GDM1 (cell line): ENCODE measurements at regions not wholly inside any gene's neighbourhood (a gene's known extent, or its start where the extent isn't known, plus 50 kb on each side); places are given as distances from the start of the nearest gene placed in this dataset.
A peak's percentile ranks its signal among the peaks of the same experiment; 100 is the strongest.
"Not testable (repeated sequence)": the region's sequence is repeated elsewhere in the genome, so short reads cannot be mapped to it uniquely, and the experiment has no call there.

Experiments
- DNase-seq: peaks from one replicate; lab custom pipeline; 2025; lab: John Stamatoyannopoulos, UW

DNA sequence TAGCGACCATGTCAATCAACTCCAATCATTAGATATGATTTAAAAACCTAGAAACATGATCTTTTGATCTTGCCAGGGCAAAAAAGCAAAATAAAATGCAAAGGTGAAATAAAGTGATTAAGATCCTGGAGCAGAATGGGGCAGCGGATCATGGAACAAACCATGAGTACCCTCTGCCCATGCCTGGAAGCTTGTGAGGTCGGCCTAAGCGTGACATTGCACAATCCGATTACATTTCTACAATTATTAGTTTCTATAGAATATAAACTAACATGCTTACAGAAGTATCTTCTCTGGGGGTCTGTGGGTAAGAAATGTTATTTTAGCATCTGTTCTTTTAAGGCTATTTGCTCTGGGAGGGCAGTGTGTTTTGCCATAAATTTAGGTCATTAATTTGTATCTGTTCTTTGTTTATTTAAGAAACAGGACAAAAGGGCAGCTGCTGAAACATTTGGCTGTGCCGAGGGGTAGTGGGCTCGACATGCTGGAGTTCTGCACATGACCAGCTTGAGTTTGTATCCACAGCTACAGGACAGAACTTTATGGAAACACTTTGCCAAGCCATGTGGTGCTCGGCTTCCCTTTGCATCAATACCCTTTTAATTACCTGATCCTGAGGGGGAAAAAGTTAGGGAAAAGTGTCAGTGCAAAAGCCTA, 55.9 kb downstream of the ZBTB18 start:
- no peak for DNase-seq

DNA sequence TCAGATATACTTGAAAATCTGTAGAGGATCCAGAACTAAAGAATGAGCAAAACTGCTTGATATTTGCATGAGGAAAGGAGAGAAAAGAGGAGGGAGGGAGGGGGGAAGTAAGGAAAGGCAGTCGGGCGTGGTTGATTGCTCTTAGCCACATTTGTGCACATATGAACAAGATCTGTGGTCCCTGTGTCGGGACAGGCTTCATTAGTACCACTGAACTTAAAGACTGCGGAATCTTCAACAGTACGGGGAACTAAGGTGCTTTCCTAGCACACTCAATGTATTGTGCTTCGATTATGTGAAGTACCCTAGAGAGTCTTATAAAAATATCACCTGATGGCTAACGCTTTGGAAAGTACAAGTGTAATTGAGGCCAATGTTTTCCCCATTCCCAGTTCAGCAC, 59.9 kb downstream of the ZBTB18 start:
- no peak for DNase-seq

DNA sequence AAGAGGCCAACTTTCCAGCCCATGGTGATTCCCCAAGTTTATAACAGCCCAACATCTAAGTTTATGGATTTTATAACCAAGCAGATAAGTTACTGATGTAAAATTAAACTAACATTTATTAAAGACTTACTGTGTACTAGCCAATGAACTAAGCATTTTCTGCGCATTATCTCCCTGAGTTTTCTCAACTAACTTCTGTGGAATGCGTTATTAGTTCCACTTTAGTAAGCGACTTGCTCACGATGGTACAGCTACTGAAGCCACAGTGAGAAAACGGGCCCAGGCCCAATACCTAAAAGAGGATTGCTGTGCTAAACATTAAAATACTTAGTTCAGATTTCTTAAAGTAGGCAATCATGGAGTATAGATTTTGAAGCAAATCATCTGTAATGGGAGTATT, 61.0 kb downstream of the ZBTB18 start:
- DNase-seq: no peak

DNA sequence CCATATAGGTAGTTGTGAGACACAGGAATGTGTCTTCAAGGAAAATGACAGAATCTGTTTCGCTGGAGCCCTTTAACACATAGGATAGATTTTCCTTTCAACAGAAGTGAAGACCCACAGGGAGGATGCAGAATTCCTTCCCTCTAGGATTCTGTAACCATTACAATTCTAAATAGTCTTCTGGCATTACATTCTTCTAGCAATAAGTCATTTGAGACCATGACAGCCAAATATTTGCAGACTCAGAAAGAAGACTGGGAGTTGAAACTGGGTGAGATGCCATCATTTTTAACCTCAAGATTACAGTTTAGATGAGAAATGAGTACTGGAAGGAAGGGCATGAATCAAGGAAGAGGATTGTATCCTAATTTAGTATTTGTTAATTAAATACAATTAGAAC, 61.6 kb downstream of the ZBTB18 start:
- no peak for DNase-seq

DNA sequence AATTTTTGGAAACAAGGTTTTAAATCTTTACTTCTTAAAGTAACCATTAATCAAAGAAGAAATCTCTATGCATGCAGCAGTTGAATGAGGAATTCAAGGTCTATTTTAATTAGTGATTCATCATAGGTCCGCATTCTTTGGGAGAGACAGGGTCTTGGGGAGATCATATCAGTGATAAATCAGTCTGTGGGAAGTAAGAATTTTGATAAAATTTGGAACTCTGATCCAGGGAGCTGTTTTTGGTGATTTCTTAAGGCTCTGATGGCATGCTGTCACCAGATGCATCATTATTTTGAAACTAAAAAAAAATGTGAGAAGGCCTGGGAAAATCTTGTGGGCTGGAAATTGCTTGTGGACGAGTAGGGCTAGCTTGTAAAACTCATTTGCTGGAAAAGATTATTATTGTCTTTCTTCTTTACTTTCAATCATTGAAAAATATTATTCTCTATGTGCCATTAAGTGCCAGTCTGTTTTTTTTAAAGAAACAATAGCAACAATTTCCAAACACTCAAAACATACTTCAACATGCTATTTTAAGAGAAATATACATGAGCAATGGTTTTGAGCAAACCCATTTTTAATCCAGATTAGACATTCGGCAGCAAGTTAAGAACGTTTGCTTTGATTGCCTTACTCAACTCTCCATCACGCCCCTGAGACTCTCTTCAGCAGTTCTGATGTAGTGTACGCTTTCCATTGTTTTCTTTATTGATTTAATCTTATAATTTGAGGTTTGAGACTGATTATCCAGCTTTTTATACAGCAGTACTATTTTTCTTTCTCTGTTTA, 62.6 kb downstream of the ZBTB18 start:
- no peak for DNase-seq

DNA sequence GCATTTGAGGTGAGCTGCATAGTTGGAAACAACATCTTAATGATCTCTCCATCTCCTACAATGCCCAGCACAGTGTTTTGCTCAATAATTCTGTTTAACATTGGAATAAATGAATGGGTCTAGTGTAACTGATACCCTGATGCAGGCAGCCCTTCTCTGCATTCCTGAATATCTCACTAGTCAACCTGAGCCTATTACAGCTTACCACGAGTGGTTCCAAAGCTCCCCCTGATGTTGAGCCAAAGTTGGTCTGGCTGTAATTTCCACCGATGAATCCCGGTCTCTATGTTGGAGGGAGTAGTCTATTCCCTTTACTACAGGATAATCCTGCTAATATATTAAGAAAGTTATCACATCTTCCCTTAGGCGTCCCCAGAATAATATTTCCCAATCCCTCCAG, 63.8 kb downstream of the ZBTB18 start:
- no peak for DNase-seq

DNA sequence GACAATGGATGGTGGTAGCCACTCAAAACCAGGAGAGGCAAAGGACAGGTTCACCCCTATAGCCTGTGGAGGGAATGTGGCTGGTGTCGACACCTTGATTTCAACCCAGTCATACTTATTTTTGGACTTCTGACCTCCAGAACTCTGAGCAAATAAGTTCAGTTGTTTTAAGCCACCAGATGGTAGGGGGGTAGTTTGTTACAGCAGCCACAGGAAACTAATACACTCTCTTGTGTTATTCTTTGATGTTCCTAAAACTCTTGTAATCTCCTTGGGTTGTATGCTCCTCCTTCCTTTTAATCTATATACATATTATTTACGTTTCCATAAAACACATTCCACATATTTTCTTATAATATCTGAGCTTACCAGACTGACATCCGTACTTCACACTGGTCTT, 65.9 kb downstream of the ZBTB18 start:
- DNase-seq: no peak

DNA sequence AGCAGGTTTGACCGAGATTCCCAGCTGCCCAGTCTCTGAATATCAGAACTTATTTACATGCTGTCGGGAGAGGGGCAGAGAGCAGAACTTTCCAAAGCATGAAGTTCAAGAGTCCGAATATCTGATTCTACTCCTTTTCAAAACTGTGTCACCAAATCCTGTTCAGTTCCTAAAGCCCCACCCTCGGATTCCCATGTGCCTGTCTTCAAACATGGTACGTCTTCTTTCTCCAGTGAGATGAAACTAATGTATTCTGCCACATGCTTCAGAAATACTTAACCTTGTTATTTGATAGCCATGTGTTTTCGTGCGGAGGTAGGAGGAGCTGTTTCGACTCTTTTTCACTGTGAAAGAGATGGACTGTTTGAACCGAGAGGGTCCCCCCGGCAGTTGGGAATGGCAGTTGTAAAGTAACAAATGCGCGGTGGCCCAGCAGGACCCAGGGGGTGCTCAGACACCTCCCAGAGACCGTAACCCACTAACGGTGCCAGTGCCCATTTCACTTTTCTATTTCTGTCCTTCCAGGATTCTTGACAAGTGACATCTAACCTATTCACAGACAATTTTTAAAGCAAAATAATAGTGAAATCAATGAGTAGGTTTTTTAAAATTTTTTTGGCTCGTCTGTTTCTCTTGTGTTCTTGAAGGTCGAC, 67.2 kb downstream of the ZBTB18 start:
- DNase-seq: no peak

DNA sequence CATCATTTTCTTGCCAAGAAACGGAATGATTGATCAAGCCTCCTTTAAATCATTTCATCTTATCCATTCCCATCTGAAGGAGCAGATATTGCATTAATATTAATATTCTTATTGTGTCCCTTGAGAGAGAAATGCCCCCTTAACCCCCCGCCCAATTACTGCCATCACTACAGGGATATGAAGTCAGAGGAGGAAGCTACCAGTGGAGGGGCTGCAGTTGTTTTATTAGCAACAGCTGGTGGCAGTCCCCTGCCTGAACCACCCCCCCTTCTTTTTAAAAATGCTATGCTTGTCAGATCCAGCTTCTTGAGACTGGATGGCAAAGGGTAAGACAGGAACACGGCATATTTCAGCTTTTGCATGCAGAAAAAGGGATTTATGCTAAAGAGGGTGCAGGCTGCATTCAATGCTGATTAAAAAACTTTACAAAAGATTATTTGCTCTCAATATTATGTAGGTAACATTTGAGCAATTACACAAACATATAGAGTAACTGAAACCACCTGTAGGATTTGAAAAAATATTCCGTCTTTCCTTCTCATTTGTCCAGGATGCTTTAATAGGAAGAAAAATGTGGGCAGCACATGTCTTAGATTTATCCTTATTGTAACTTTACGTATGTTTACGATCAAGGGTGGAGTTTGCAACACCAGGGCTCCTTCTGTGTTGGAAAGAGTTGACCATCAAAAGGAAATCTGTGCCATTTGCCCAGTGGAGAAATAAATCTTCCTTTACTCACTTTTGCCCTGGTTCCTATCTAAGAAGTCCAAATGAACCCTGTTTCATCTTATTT, 77.7 kb downstream of the ZBTB18 start:
- DNase-seq: no peak

DNA sequence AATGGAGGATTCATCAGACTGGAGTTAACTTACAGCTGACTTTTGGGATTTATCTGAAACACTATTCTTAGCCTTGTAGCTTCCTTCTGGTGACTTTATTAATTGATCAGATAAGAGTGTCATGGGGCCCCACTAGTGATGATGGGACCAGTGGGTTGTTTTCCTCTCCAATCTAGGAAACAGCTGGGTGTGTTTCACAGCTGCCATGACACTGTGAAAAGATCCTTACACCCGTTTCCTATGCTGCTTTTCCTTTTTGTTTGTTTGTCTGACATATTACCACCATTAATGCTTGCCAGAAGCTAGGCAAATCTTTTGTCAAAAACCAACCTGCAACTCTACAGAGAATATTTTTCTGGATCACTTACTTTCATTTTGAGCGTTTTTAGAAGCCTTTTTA, 86.2 kb downstream of the ZBTB18 start:
- DNase-seq: no peak

DNA sequence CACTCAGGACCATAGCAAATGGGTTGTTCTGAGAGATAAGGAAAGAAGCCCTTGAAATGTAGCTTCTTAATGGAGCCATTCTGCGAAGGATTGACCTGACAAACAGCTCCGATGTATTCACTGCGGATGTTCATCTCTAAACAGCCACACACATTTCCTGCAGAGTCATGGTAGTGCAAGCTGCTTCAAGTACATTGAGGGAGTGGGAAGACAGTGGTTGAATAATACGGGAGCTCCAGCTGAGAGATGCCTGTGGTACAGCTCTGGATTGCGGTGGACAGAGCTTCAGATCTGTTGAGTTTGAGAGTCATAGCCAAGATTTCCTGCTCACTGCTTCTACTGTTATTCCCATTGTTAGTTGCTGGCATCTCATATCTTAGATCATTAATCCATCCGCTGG, 86.6 kb downstream of the ZBTB18 start:
- peak; percentile 35 for DNase-seq

DNA sequence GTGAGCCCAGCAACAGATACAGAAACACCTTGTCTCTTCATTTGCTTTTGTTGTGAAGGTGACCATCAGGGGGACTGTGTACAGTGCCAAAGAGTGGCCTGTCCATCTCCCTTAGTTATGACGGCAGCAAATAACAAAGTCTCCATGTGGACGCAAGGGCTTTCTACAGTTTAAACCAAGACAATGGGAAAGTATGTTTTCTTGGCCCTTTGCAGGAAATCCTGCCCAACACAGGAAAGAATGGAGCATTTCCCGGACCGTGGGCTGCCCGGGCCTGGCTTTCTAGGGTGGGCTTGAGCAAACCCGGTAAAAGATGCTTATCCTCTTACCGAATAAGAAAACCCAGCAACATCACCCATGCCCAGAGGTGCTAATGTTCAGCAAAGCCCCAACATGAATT, 87.3 kb downstream of the ZBTB18 start:
- DNase-seq: no peak

DNA sequence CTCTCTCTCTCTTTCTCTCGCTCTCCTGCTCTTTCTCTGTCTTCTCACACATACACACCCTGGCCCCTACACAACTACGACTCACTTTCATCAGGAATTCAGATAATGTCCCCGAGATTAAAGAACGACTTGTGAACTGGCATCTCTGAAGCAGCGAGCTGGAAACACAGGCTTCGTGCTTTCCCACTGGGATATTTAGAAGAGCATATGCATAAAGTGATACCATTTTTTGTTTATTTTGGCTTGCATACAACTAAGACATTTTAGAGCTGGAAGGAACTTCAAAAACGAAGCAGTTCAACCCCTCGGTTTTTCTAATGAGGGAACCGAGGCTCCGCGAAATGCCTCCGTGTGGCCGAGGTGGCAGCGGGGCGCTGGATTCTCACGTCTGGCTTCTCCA, 88.6 kb downstream of the ZBTB18 start:
- no peak for DNase-seq

DNA sequence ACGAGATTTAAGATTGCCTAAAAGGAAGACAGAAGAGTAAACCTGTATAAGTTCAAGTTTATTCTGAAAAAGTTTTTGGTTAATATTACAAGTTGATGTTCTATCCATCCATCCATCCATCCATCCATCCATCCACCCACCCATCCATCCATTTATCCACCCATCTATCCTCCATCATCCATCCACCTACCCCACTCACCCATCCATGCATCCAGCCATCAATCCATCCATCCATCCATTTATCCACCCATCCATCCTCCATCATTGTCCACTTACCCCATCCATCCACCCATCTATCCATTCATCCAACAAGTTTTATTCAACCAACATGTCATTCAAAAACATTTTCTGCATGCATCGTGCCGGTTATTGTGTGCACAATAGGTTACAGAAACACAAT, 89.3 kb downstream of the ZBTB18 start:
- DNase-seq: no peak

DNA sequence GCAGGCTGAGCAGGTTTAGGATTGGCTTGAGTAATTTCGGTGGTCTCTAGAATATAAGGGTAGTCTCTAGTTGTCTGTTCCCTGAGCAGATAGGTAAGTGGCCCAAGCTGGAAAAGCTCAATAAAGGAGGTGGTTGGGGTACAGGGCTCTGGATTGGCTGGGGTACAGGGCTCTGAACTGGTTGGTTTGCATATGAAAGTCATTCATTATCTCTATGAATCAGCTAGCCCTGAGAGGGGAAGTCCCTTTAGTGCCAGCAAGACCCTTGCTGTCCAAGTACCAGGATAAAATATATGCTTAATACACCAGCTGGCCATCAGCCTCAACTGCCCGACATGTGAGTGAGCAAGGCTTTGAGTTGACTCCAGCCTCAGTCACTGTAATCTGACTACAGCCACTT, 93.0 kb downstream of the ZBTB18 start:
- DNase-seq: no peak

DNA sequence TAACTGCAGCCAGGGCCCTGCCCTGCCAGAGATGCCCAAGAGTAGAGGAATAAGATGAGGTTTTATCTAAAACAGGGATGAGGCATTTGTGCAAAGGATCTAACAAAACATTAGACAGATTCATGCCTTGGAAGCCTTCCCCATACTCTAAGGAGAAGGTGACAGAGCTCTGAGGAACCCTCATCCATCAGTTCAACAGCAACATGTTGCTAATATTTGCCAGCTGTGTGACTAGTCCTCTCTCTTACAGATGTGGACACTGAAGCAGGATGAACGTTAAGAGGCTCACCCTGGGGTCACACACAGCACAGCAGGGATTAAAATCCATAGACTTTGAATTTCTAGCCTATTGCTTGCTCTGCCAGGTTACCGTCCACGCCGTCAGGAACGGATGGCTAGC, 99.0 kb downstream of the ZBTB18 start:
- no peak for DNase-seq

DNA sequence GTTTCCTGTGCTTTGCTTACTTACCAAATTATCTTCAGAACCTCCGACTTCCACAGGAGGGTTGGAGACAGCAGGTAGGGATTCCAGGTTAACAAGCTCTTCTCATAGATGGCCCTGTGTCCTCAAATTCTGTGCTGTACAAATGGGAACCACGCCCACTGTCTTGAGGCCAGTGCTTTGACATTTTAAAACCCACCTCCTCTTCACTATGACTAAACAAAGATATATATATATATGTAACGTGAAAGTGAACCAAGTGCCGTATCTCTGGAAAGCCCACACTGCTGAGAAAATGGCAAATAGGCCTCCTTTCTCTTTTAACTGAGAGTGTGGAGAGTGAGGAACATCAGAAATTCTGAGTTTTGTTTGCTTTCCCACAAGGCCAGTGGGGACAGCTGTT, 99.6 kb downstream of the ZBTB18 start:
- DNase-seq: no peak

DNA sequence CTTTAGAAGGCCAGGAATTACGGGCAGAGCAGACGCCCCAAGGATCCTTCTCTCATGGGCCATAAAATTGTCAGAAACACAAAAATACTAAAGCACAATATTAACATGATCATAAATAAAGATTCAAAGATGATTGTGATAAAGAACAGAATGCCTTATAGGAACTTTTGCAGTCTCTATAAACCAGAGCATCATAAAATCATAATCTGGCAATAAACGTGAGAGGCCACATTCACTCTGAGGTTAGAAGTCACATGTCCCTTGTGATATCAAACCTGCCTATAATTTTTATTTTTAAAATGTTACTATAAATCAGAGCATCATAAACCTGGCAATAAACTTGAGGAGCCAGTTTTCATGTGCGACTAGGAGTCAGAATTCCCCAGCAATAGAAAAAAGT, 100.5 kb downstream of the ZBTB18 start:
- DNase-seq: no peak

DNA sequence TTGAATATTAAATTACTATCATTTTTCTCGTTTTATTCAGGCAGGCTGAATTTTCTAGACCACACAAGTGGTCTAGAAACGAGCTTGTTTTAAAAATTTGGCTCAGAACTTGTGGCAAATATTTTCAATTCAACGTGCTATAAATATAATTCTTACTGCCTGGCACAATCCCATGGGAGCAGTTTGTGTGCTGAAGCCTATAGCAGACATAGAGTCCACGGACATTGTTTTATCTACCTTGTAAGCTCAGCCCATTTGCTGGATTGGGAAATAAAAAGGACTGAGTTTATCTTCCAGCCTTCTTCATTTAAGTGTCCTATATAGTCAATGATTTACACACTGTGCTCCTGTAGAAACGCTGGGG, 103.4 kb downstream of the ZBTB18 start:
- no peak for DNase-seq

DNA sequence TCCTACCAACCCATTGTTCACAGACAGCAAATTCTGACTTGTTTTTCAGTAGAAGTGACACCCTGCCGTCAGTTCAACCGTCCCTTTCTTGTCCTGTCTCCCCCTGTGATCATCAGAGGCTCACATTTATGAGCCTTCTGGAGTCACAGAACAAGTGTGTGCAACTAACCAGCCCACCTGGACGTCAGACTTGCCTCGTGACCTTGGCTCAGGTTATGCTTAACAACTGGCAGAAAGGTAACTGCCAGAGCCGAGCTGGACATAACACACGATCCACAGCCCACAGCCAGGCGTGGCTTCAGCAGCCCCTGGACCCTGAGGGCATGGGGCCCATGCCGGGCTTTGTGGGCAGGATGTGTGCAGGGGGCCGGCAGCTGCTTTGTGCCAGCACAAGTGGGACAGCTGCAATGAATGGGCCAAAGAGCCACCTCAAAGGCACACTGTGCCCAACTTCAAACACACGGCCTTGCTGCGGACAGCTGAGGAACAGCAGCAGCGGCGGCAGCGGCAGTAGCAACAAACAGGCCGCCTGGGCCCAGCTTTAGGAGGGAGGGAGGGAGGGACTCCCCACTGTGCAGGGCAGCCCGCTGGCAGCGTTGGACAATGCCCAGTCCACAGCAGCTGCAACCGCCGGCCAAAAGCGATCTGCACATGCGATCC, 103.9 kb downstream of the ZBTB18 start:
- DNase-seq: no peak

DNA sequence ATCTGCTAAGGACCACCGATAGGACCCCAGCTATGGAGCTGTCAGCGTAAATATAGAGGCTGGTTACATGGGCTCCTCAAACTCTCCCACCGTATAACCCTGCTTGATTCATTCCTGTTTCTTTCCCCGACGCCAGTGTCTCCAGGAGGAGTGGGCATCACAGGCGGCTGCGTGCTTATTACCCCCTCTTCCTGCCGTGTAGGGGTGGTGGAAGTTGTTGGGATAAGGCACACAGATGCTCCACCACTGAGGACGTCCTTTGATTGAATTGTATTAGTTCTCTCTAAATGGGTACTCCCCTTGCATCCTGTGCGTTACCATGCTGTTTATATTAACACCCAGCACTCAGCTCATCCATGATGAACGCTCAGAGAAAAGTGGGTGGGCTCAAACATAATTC, 104.6 kb downstream of the ZBTB18 start:
- no peak for DNase-seq

DNA sequence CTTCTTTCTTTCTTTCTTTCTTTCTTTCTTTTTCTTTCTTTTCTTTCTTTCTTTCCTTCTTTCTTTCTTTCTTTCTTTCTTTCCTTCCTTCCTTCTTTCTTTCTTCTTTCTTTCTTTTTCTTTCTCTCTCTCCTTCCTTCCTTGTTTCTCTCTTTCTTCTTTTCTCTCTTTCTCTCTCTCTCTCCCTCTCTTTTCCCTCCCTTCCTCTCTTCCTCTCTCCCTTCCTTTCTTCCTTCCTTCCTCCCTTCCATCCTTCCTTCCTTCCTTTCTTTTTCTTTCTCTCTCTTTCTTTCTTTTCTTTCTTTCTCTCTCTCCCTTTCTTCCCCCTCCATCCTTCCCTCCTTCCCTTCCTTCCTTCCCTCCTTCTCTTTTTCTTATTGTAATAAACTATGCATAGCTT, 105.5 kb downstream of the ZBTB18 start:
- DNase-seq: not testable (repeated sequence)
